WERI-Rb-1 (cell line): ENCODE measurements at regions not wholly inside any gene's neighbourhood (a gene's known extent, or its start where the extent isn't known, plus 50 kb on each side); places are given as distances from the start of the nearest gene placed in this dataset.

Experiments used
- DNase-seq: peaks from one replicate; pipeline ENCODE4 v3.0.0-alpha.2; 2020
- H3K27ac ChIP-seq: fragments of 250-450 bp; sonication (Bioruptor Pico); 2 replicates; pipeline ENCODE4 v1.5.1; 2020; ENCODE audit warnings: mild to moderate bottlenecking, moderate library complexity
- H3K27me3 ChIP-seq: fragments of 250-450 bp; sonication (Bioruptor Pico); 2 replicates; pipeline ENCODE4 v1.5.1; 2021; ENCODE audit warnings: mild to moderate bottlenecking, low read depth, moderate library complexity; ENCODE audit not compliant: insufficient read depth, severe bottlenecking
- H3K36me3 ChIP-seq: fragments of 250-450 bp; sonication (Bioruptor Pico); 2 replicates; pipeline ENCODE4 v1.5.1; 2020; ENCODE audit warnings: mild to moderate bottlenecking, moderate library complexity
- H3K4me3 ChIP-seq: 2 replicates; pipeline ENCODE4 v1.5.1; 2011; ENCODE audit warnings: low read depth, mild to moderate bottlenecking, control low read depth, low read length
- H3K9me3 ChIP-seq: fragments of 250-450 bp; sonication (Bioruptor Pico); 2 replicates; pipeline ENCODE4 v1.5.1; 2021; ENCODE audit warnings: mild to moderate bottlenecking, moderate library complexity; ENCODE audit not compliant: severe bottlenecking
- CTCF ChIP-seq: IDR thresholded peaks from 2 replicates; pipeline ENCODE4 v1.5.1; 2011; ENCODE audit warnings: low read depth, mild to moderate bottlenecking, control low read depth, inconsistent platforms, low read length

DNA sequence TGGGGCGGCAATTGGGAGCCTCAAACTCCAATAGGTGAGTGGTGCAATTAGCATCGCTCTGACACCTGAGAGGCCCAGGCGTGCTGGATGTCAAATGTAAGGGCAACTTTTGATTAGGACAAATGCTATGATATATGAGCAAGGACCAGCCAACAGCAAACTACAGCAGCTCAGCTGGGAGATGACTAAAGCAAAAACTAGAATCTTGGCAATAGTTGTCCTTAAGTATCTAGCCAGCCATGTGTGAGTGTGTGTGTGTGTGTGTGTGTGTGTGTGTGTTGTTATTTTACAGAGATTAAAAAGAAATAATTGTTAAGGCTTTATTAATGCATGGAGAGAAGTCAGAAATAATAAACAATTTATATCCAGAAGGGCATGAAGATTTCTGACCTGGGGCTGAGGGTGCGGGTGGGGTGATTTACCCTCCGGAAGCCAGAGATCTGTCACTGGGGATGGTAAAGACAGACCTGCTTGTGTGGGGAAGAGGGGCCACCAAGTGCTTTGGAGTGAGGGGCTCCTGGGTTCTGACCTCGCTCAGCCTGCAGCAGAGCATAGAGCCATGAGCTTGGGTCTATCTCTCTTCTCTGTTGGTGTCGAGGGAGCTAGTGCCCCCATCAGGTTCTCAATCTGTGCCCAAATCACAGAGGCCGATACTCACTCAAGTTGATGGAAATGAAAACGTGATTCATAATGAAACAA, 77.3 kb downstream of the EMX2 start:
- H3K27me3 ChIP-seq, result peaks cover 64% of the 10 kb centered on the region
- H3K36me3 ChIP-seq, result no peaks in the 10 kb centered on the region
- no peak for DNase-seq
- no peak for TF ChIP-seq CTCF
- no peaks in the 10 kb centered on the region for H3K9me3 ChIP-seq
- H3K4me3 ChIP-seq, result no peak overlapping the region
- no peak overlapping the region for H3K27ac ChIP-seq

DNA sequence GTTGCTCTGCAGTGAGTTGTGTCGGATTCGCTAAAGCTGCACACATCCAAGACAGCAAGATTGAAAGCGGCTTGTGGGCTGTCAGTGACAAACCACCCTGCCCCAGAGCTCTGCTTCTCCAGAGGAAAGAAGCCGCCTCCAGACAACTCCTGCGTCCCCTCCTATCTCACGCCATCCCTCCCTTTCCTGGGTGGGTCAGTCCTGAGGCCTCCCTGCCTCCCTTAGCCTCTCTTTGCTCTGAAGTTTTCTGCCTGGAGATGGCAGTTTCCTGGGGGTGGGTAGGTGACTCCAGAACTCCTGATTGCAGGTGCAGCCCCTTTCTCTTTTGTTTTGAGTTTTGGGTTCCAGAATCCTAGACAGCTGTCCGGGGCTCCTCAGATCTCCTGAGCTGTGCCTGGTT, 78.7 kb downstream of the EMX2 start:
- Histone ChIP-seq H3K9me3 (no peaks in the 10 kb centered on the region), H3K27ac (no peak overlapping the region), H3K36me3 (no peaks in the 10 kb centered on the region), H3K27me3 (peaks cover 61% of the 10 kb centered on the region), H3K4me3 (no peak overlapping the region)
- TF ChIP-seq CTCF, result no peak
- DNase-seq, result no peak

DNA sequence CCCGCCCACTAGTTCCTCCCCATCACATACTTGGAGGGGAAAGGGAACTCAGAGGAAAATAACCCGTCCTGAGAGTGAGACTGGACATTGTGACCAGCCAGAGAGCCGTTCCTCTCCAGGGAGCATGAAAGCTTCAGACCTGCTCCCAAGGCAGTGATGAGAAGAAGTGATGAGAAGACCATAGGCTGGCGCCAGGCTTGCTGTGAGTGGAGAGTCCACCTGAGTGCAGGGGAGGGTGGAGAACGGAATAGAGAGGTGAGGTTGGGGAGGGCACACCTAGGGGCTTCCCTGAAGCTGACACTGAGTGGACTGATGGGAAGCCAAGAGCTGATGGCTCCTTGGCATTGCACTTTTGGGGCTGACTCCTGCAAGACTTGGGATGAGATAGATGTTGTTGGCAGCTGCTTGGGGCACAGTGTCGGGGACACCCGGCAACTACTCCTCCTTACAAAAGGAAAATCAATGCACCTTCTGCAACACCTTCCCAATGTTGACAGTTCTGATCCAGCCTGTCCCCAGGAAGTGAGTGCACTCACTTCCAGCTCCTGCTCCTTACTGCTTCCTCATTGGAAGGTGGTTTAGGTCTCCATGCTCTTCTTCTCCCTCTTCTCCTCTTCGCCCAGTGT, 79.4 kb downstream of the EMX2 start:
- no peak overlapping the region for H3K4me3 ChIP-seq
- no peaks in the 10 kb centered on the region for H3K36me3 ChIP-seq
- H3K9me3 ChIP-seq, result no peaks in the 10 kb centered on the region
- no peak for TF ChIP-seq CTCF
- no peak for DNase-seq
- no peak overlapping the region for H3K27ac ChIP-seq
- peaks cover 56% of the 10 kb centered on the region for H3K27me3 ChIP-seq

- Histone ChIP-seq H3K4me3 (no peak overlapping the region), H3K27me3 (peaks cover 53% of the 10 kb centered on the region), H3K27ac (no peak overlapping the region), H3K9me3 (no peaks in the 10 kb centered on the region), H3K36me3 (no peaks in the 10 kb centered on the region)
- no peak for TF ChIP-seq CTCF
- DNase-seq, result no peak
Observed at GRCh38 chr10:117622471-117623184, 80.1 kb downstream of the EMX2 start.

- no peak for DNase-seq
- no peaks in the 10 kb centered on the region for H3K36me3 ChIP-seq
- H3K27me3 ChIP-seq, result peaks cover 47% of the 10 kb centered on the region
- no peaks in the 10 kb centered on the region for H3K9me3 ChIP-seq
- no peak overlapping the region for H3K27ac ChIP-seq
- TF ChIP-seq CTCF, result no peak
- no peak overlapping the region for H3K4me3 ChIP-seq
Observed at GRCh38 chr10:117626228-117626627, 83.7 kb downstream of the EMX2 start.
